SK-N-SH (cell line): ENCODE measurements at regions not wholly inside any gene's neighbourhood (a gene's known extent, or its start where the extent isn't known, plus 50 kb on each side); places are given as distances from the start of the nearest gene placed in this dataset.

Experiments
- CTCF ChIP-seq: fragments of 200-600 bp; sonication (generic); IDR thresholded peaks from 2 replicates; pipeline ENCODE4 v1.6.1; 2017; ENCODE audit warnings: antibody characterized with exemption, mild to moderate bottlenecking, moderate library complexity
- EZH2phosphoT487 ChIP-seq: fragments of 200-600 bp; sonication (generic); IDR thresholded peaks from 2 replicates; pipeline ENCODE4 v1.6.1; 2017; ENCODE audit warnings: low read depth, mixed run types, mild to moderate bottlenecking, antibody characterized with exemption, moderate library complexity, borderline replicate concordance
- MAX ChIP-seq: IDR thresholded peaks from 2 replicates; pipeline ENCODE4 v1.4.0; 2012; ENCODE audit warnings: low read depth
- MXI1 ChIP-seq: IDR thresholded peaks from 2 replicates; pipeline ENCODE4 v1.6.1; 2012; ENCODE audit warnings: mild to moderate bottlenecking, low read depth, low read length, improper control_type of control experiment
- NRF1 ChIP-seq: IDR thresholded peaks from 2 replicates; pipeline ENCODE4 v1.6.1; 2012; ENCODE audit warnings: low read depth, mild to moderate bottlenecking, low read length
- RAD21 ChIP-seq: IDR thresholded peaks from 2 replicates; pipeline ENCODE4 v1.6.1; 2012; ENCODE audit warnings: mild to moderate bottlenecking, low read length
- RCOR1 ChIP-seq: fragments of 150-350 bp; IDR thresholded peaks from 2 replicates; pipeline ENCODE4 v1.6.1; 2017; ENCODE audit warnings: antibody characterized with exemption, low read length
- REST ChIP-seq: IDR thresholded peaks from 2 replicates; pipeline ENCODE4 v1.6.1; 2012; ENCODE audit warnings: mild to moderate bottlenecking, low read depth, low read length, moderate library complexity
- RXRA ChIP-seq: IDR thresholded peaks from 2 replicates; pipeline ENCODE4 v1.4.0; 2012; ENCODE audit warnings: low read depth, mild to moderate bottlenecking, borderline replicate concordance
- SIN3A ChIP-seq: IDR thresholded peaks from 2 replicates; pipeline ENCODE4 v1.6.1; 2012; ENCODE audit warnings: low read depth, mild to moderate bottlenecking, low read length, moderate library complexity, borderline replicate concordance
- SMC3 ChIP-seq: IDR thresholded peaks from 2 replicates; pipeline ENCODE4 v1.6.1; 2012; ENCODE audit warnings: low read depth, low read length, improper control_type of control experiment
- YY1 ChIP-seq: IDR thresholded peaks from 2 replicates; pipeline ENCODE4 v1.4.0; 2012; ENCODE audit warnings: low read depth, mild to moderate bottlenecking
- ZBTB33 ChIP-seq: IDR thresholded peaks from 2 replicates; pipeline ENCODE4 v1.4.0; 2012; ENCODE audit warnings: low read depth, borderline replicate concordance

GRCh38 chr6:74410630-74411029 lies 714.6 kb downstream of the CD109 start:
- no peak for TF ChIP-seq RAD21
- no peak for TF ChIP-seq RCOR1
- no peak for TF ChIP-seq CTCF
- TF ChIP-seq ZBTB33 = no peak
- TF ChIP-seq EZH2phosphoT487 = no peak
- no peak for TF ChIP-seq REST
- no peak for TF ChIP-seq YY1
- TF ChIP-seq SMC3 = no peak
- TF ChIP-seq MAX = no peak
- no peak for TF ChIP-seq SIN3A
- no peak for TF ChIP-seq RXRA
- TF ChIP-seq NRF1 = no peak
- no peak for TF ChIP-seq MXI1
